ENCODE measurements at regions not wholly inside any gene's neighbourhood (a gene's known extent, or its start where the extent isn't known, plus 50 kb on each side); places are given as distances from the start of the nearest gene placed in this dataset.
"Not testable (repeated sequence)": the region's sequence is repeated elsewhere in the genome, so short reads cannot be mapped to it uniquely, and the experiment has no call there.

DNA sequence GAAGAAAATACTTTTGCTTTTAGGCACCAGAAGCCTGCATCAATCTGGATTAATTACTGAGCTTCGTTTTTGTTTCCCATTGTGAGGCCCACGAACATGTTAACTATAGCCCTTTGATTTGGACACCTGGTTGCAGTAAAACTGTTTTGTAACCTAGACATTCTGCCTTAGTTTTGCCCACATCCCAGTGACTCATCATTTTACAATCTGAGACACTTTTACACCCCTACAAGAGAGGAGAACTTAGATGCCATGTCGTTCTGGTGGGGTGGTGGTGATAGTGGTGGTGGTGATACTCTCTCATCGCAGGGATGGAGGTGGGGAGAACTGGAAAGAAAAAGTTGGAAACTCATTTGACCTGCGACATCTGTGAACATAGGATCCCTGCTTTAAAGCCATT lies 1257.2 kb downstream of the ADGRL3 start:
- H3K4me1 ChIP-seq (ENCODE audit: insufficient read depth), result no peaks in the 10 kb centered on the region
- WGBS, result 74% methylated on average over 5 of the region's 5 CpGs
- DNase-seq (ENCODE audit: extremely low spot score), result no peak
- H3K36me3 ChIP-seq (ENCODE audit: insufficient read depth), result no peaks in the 10 kb centered on the region
- H3K4me3 ChIP-seq (ENCODE audit: low read depth, low read length), result no peak overlapping the region
- H3K27ac ChIP-seq (ENCODE audit: low read depth), result no peak overlapping the region

DNA sequence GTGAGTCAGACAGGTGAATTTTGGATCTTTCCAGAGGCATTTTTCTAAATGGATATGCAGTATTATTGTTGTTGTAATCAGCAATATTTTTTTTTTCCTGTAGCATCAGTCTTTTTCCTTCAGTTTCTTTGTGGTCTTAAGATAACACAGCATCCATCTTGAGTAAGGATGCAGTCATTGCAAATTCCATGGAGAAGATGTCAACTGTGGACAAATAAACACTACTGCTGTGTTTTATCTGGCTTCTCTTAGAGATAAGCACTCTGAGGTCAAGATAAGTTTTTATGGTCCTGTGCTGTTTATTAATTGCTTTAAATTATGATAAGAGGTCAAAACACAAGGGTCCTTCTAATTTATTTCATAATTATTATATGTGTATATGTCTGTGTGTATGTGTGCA lies 1255.7 kb downstream of the ADGRL3 start:
- no peak for DNase-seq (ENCODE audit: extremely low spot score)
- H3K36me3 ChIP-seq (ENCODE audit: insufficient read depth), result no peaks in the 10 kb centered on the region
- no peak overlapping the region for H3K27ac ChIP-seq (ENCODE audit: low read depth)

GRCh38 chr4:62454535-62454934 lies 1254.4 kb downstream of the ADGRL3 start:
- Histone ChIP-seq H3K4me1 (ENCODE audit: insufficient read depth) (no peaks in the 10 kb centered on the region), H3K27ac (ENCODE audit: low read depth) (no peak overlapping the region), H3K4me3 (ENCODE audit: low read depth, low read length) (no peak overlapping the region), H3K36me3 (ENCODE audit: insufficient read depth) (no peaks in the 10 kb centered on the region)
- DNase-seq (ENCODE audit: extremely low spot score), result no peak
- 87% methylated on average over 1 of the region's 1 CpG for WGBS

More for the DNA sequence above, 1255.7 kb downstream of the ADGRL3 start:
- no peaks in the 10 kb centered on the region for H3K4me1 ChIP-seq (ENCODE audit: insufficient read depth)
- H3K4me3 ChIP-seq (ENCODE audit: low read depth, low read length), result no peak overlapping the region

DNA sequence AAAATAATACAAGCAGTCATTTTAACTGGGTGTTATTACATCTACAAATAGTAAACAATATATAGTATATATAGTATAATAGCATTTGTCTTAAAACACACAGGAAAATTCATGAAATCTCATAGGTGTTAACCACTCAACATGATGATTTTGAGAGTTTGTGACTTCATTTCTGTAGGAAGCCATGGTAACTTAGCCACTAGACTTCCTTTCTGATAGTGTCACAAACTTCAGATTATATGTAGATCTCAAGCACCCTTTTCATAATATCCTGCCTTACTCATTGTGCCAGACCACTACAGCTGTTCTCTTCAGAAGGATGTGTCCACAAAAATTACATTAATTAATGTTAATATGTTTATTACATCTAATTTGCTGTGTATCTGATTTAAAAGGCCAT lies 1250.6 kb downstream of the ADGRL3 start:
- DNase-seq (ENCODE audit: extremely low spot score), result no peak
- H3K27ac ChIP-seq (ENCODE audit: low read depth), result no peak overlapping the region
- H3K4me3 ChIP-seq (ENCODE audit: low read depth, low read length), result no peak overlapping the region
- H3K36me3 ChIP-seq (ENCODE audit: insufficient read depth), result no peaks in the 10 kb centered on the region
- H3K4me1 ChIP-seq (ENCODE audit: insufficient read depth), result no peaks in the 10 kb centered on the region

- Histone ChIP-seq H3K36me3 (ENCODE audit: insufficient read depth) (no peaks in the 10 kb centered on the region), H3K4me3 (ENCODE audit: low read depth, low read length) (no peak overlapping the region), H3K4me1 (ENCODE audit: insufficient read depth) (no peaks in the 10 kb centered on the region), H3K27ac (ENCODE audit: low read depth) (no peak overlapping the region)
- WGBS, result 61% methylated on average over 2 of the region's 2 CpGs
- DNase-seq (ENCODE audit: extremely low spot score), result no peak
Observed at GRCh38 chr4:62449538-62449937, 1249.4 kb downstream of the ADGRL3 start.

- Histone ChIP-seq H3K4me1 (ENCODE audit: insufficient read depth) (no peaks in the 10 kb centered on the region), H3K27ac (ENCODE audit: low read depth) (no peak overlapping the region), H3K36me3 (ENCODE audit: insufficient read depth) (no peaks in the 10 kb centered on the region), H3K4me3 (ENCODE audit: low read depth, low read length) (no peak overlapping the region)
- WGBS, result 43% methylated on average over 2 of the region's 2 CpGs
- DNase-seq (ENCODE audit: extremely low spot score), result no peak
Observed at GRCh38 chr4:62448911-62449310, 1248.8 kb downstream of the ADGRL3 start.

- H3K27ac ChIP-seq (ENCODE audit: low read depth), result no peak overlapping the region
- no peak for DNase-seq (ENCODE audit: extremely low spot score)
- no peak overlapping the region for H3K4me3 ChIP-seq (ENCODE audit: low read depth, low read length)
- H3K4me1 ChIP-seq (ENCODE audit: insufficient read depth), result no peaks in the 10 kb centered on the region
- WGBS, result 67% methylated on average over 3 of the region's 3 CpGs
- H3K36me3 ChIP-seq (ENCODE audit: insufficient read depth), result no peaks in the 10 kb centered on the region
Observed at GRCh38 chr4:62439051-62439450, 1238.9 kb downstream of the ADGRL3 start.

DNA sequence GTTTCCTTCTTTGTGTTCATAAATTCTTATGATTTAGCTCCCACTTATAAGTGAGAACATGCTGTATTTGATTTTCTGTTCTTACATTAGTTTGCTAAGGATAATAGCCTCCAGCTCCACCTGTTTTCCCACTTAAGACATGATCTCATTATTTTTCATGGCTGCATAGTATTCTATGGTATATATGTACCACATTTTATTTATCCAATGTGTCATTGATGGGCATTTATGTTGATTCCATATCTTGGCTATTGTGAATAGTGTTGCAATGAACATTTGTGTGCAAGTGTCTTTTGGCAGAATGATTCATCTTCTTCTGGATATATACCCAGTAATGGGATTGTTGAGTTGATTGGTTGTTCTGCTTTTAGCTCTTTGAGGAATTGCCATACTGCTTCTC lies 1234.8 kb downstream of the ADGRL3 start:
- Histone ChIP-seq H3K4me1 (ENCODE audit: insufficient read depth) (no peaks in the 10 kb centered on the region), H3K36me3 (ENCODE audit: insufficient read depth) (no peaks in the 10 kb centered on the region), H3K4me3 (ENCODE audit: low read depth, low read length) (no peak overlapping the region), H3K27ac (ENCODE audit: low read depth) (no peak overlapping the region)
- DNase-seq (ENCODE audit: extremely low spot score), result no peak

- H3K4me1 ChIP-seq (ENCODE audit: insufficient read depth); H3K36me3 ChIP-seq (ENCODE audit: insufficient read depth); H3K27ac ChIP-seq (ENCODE audit: low read depth); DNase-seq (ENCODE audit: extremely low spot score); H3K4me3 ChIP-seq (ENCODE audit: low read depth, low read length): not testable (repeated sequence)
- WGBS, result 92% methylated on average over 8 of the region's 8 CpGs
Observed at GRCh38 chr4:62431513-62432231, 1231.5 kb downstream of the ADGRL3 start.

DNA sequence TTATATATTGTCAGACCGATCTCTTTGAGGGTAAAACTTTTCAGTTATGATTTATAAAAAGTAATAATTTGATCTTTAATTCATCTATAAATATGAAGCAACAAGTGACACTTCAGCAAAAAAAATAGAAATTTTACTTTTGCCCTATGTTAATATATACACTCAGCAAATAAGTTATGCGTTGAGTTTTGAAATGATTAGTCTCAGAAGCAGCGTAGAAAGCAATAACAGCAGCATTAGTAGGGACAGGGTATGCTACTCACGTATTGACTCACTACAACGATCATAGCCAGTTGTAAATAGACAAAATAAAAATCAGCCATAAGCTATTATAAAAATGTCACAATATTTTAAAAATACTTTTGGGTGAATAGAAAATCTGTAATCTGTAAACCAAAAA lies 1229.2 kb downstream of the ADGRL3 start:
- H3K27ac ChIP-seq (ENCODE audit: low read depth), result no peak overlapping the region
- no peak for DNase-seq (ENCODE audit: extremely low spot score)
- no peaks in the 10 kb centered on the region for H3K36me3 ChIP-seq (ENCODE audit: insufficient read depth)
- WGBS, result 91% methylated on average over 5 of the region's 5 CpGs
- H3K4me1 ChIP-seq (ENCODE audit: insufficient read depth), result no peaks in the 10 kb centered on the region
- no peak overlapping the region for H3K4me3 ChIP-seq (ENCODE audit: low read depth, low read length)

- 84% methylated on average over 1 of the region's 1 CpG for WGBS
- DNase-seq (ENCODE audit: extremely low spot score), result no peak
- H3K36me3 ChIP-seq (ENCODE audit: insufficient read depth), result no peaks in the 10 kb centered on the region
- no peak overlapping the region for H3K27ac ChIP-seq (ENCODE audit: low read depth)
- H3K4me1 ChIP-seq (ENCODE audit: insufficient read depth), result no peaks in the 10 kb centered on the region
- H3K4me3 ChIP-seq (ENCODE audit: low read depth, low read length), result no peak overlapping the region
Observed at GRCh38 chr4:62415256-62415655, 1215.1 kb downstream of the ADGRL3 start.

DNA sequence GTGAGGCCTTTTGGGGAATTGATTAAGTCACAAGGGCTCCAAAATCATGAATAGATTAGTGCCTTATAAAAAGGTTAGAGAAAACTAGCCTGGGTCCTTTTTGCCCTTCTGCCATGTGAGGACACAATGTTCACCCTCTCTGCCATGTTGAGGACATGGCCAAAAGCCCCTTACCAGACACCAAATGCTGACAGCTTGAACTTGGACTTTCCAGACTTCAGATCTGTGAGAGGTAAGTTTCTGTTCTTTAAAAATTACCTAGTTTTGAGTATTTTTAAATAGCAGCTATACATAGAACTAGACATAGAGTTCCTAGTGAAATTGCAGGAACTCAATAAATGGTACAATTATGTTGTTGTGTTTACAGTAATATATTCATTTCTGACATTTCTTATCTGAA lies 1214.4 kb downstream of the ADGRL3 start:
- Histone ChIP-seq H3K36me3 (ENCODE audit: insufficient read depth) (no peaks in the 10 kb centered on the region), H3K4me3 (ENCODE audit: low read depth, low read length) (no peak overlapping the region)
- no peak for DNase-seq (ENCODE audit: extremely low spot score)

GRCh38 chr4:62410371-62411003 lies 1210.4 kb downstream of the ADGRL3 start:
- DNase-seq (ENCODE audit: extremely low spot score), result no peak
- 79% methylated on average over 3 of the region's 3 CpGs for WGBS
- Histone ChIP-seq H3K4me1 (ENCODE audit: insufficient read depth) (no peaks in the 10 kb centered on the region), H3K27ac (ENCODE audit: low read depth) (no peak overlapping the region), H3K36me3 (ENCODE audit: insufficient read depth) (no peaks in the 10 kb centered on the region), H3K4me3 (ENCODE audit: low read depth, low read length) (no peak overlapping the region)

More for the DNA sequence above, 1214.4 kb downstream of the ADGRL3 start:
- no peak overlapping the region for H3K27ac ChIP-seq (ENCODE audit: low read depth)
- no peaks in the 10 kb centered on the region for H3K4me1 ChIP-seq (ENCODE audit: insufficient read depth)

GRCh38 chr4:62408454-62408853 lies 1208.3 kb downstream of the ADGRL3 start:
- no peaks in the 10 kb centered on the region for H3K36me3 ChIP-seq (ENCODE audit: insufficient read depth)
- H3K4me1 ChIP-seq (ENCODE audit: insufficient read depth), result no peaks in the 10 kb centered on the region
- no peak overlapping the region for H3K4me3 ChIP-seq (ENCODE audit: low read depth, low read length)
- DNase-seq (ENCODE audit: extremely low spot score), result no peak
- no peak overlapping the region for H3K27ac ChIP-seq (ENCODE audit: low read depth)

GRCh38 chr4:62407534-62407933 lies 1207.4 kb downstream of the ADGRL3 start:
- H3K27ac ChIP-seq (ENCODE audit: low read depth), result no peak overlapping the region
- 95% methylated on average over 1 of the region's 1 CpG for WGBS
- H3K4me1 ChIP-seq (ENCODE audit: insufficient read depth), result no peaks in the 10 kb centered on the region
- no peaks in the 10 kb centered on the region for H3K36me3 ChIP-seq (ENCODE audit: insufficient read depth)
- H3K4me3 ChIP-seq (ENCODE audit: low read depth, low read length), result no peak overlapping the region
- DNase-seq (ENCODE audit: extremely low spot score), result no peak

All from urinary bladder (tissue), 3 donors.